K562 (cell line): ENCODE measurements at regions not wholly inside any gene's neighbourhood (a gene's known extent, or its start where the extent isn't known, plus 50 kb on each side); places are given as distances from the start of the nearest gene placed in this dataset.

Experiments
- ATAC-seq: fragments of 200-7000 bp; cut with Tn5 transposase; 3 replicates; pipeline ENCODE4 v1.9.1; 2020; ENCODE audit warnings: moderate library complexity
- BruUV-seq: library from RNA; stranded (reverse); fragments of 400-500 nt; replicated peaks from 2 replicates; lab custom pipeline; 2021; lab: Mats Ljungman, UMichigan
- CTCF ChIA-PET: fragments of 300-600 bp; formaldehyde crosslinking; extraction: SDS; loops from one replicate; lab custom pipeline; 2021; ENCODE audit warnings: low intra/inter-chr PET ratio; lab: Yijun Ruan, JAX
- POLR2A ChIA-PET: fragments of 300-600, 350-650 bp; sonication (Branson Sonifier 250); formaldehyde crosslinking; extraction: SDS; loops from one replicate; lab custom pipeline; 2021; ENCODE audit warnings: antibody characterized with exemption, inconsistent platforms; lab: Yijun Ruan, JAX
- DNase-seq, 4 experiments: peaks; one replicate each; pipeline versions ENCODE4 v3.0.0 to v3.0.0-alpha.2; 2011 to 2018; ENCODE audit warnings: low spot score in 3 of 4, mixed read lengths in 3 of 4; ENCODE audit errors: extremely low read depth in 1 of 4
- FAIRE-seq: peaks from 2 replicates; lab custom pipeline; 2011; peaks lifted over from hg19 to GRCh38; lab: Jason Lieb, UNC
- H2AFZ ChIP-seq: 2 replicates; pipeline ENCODE4 v1.6.0; 2011; ENCODE audit warnings: low read depth, low read length, control low read depth, inconsistent platforms
- H3K27ac ChIP-seq: fragments of 200-600 bp; 3 replicates; pipeline ENCODE4 v1.8.0; 2011; ENCODE audit warnings: low read depth, mild to moderate bottlenecking, control low read depth, inconsistent platforms, low read length, moderate library complexity, mixed read lengths; ENCODE audit errors: extremely low read depth
- H3K27me3 ChIP-seq, 2 experiments: fragments of 300-600 bp in 1 of 2; 2 replicates in 1 of 2; 3 replicates in 1 of 2; pipeline versions ENCODE4 v1.6.0 to v1.8.0; 2011; ENCODE audit warnings: inconsistent platforms in 2 of 2, low read length in 2 of 2, mild to moderate bottlenecking in 1 of 2, mixed read lengths in 1 of 2, moderate library complexity in 1 of 2; ENCODE audit not compliant: control insufficient read depth in 2 of 2, insufficient read depth in 2 of 2
- H3K36me3 ChIP-seq: fragments of 300-600 bp; 3 replicates; pipeline ENCODE4 v1.8.0; 2011; ENCODE audit warnings: mild to moderate bottlenecking, low read length, inconsistent platforms; ENCODE audit not compliant: control insufficient read depth, insufficient read depth
- H3K4me1 ChIP-seq, 2 experiments: fragments of 200-600 bp in 1 of 2; replicated peaks in 1 of 2; 2 replicates in 1 of 2; 3 replicates in 1 of 2; pipeline versions ENCODE4 v1.5.1 to v1.8.0; 2011; ENCODE audit warnings: inconsistent platforms in 2 of 2, low read length in 2 of 2, mild to moderate bottlenecking in 1 of 2, mixed read lengths in 1 of 2, moderate library complexity in 1 of 2; ENCODE audit not compliant: control insufficient read depth in 2 of 2, insufficient read depth in 2 of 2
- H3K4me2 ChIP-seq: 2 replicates; pipeline ENCODE4 v1.6.1; 2011; ENCODE audit warnings: low read length, control low read depth, inconsistent platforms, mixed read lengths; ENCODE audit not compliant: insufficient read depth
- H3K4me3 ChIP-seq: fragments of 200-600 bp; sonication (generic), shearing (Covaris generic); 2 replicates; pipeline ENCODE4 v1.5.1; 2016; ENCODE audit warnings: control low read depth, inconsistent platforms
- H3K79me2 ChIP-seq: fragments of 200-600 bp; 3 replicates; pipeline ENCODE4 v1.8.0; 2011; ENCODE audit warnings: low read length, inconsistent platforms; ENCODE audit not compliant: control insufficient read depth, insufficient read depth
- H3K9ac ChIP-seq, 2 experiments: 2 replicates each; pipeline versions ENCODE4 v1.6.0 to v1.6.1; 2011; ENCODE audit warnings: low read depth in 2 of 2, low read length in 2 of 2, control low read depth in 1 of 2, inconsistent platforms in 1 of 2, mild to moderate bottlenecking in 1 of 2, mixed read lengths in 1 of 2; ENCODE audit not compliant: insufficient read depth in 1 of 2
- H3K9me1 ChIP-seq: one replicate; pipeline ENCODE4 v1.6.0; 2011; ENCODE audit warnings: inconsistent platforms, mild to moderate bottlenecking, low read length, moderate library complexity; ENCODE audit not compliant: control insufficient read depth, insufficient read depth
- H3K9me3 ChIP-seq: replicated peaks from 2 replicates; pipeline ENCODE4 v1.5.1; 2011; ENCODE audit warnings: low read depth, low read length, inconsistent platforms; ENCODE audit not compliant: control insufficient read depth, insufficient read depth
- H4K20me1 ChIP-seq: replicated peaks from 2 replicates; pipeline ENCODE4 v1.6.1; 2011; ENCODE audit warnings: low read length, inconsistent platforms, mixed read lengths; ENCODE audit not compliant: control insufficient read depth, insufficient read depth
- ARID3B ChIP-seq: fragments of 250-450 bp; sonication (Bioruptor Pico); IDR thresholded peaks from 2 replicates; pipeline ENCODE4 v1.4.0; 2020; ENCODE audit warnings: borderline replicate concordance
- NELFE ChIP-seq: IDR thresholded peaks from 2 replicates; pipeline ENCODE4 v1.6.1; 2011; ENCODE audit warnings: mild to moderate bottlenecking; ENCODE audit not compliant: insufficient read depth, insufficient read length
- POLR2G ChIP-seq: fragments of 200-400 bp; formaldehyde crosslinking; IDR thresholded peaks from 2 replicates; pipeline ENCODE4 v1.6.1; 2017; ENCODE audit warnings: low read depth, mild to moderate bottlenecking, antibody characterized with exemption, low read length, moderate library complexity
- SLC30A9 ChIP-seq: fragments of 250-450 bp; sonication (Bioruptor Pico); IDR thresholded peaks from 2 replicates; pipeline ENCODE4 v1.8.0; 2022; ENCODE audit warnings: mild to moderate bottlenecking, moderate library complexity
- ZC3H8 ChIP-seq: fragments of 450-650 bp; IDR thresholded peaks from 2 replicates; pipeline ENCODE4 v1.6.1; 2017
- ZFP1 ChIP-seq: fragments of 450-650 bp; formaldehyde crosslinking; IDR thresholded peaks from 2 replicates; pipeline ENCODE4 v1.4.0; 2020; ENCODE audit warnings: mild to moderate bottlenecking, mixed read lengths
- ZNF134 ChIP-seq: fragments of 250-450 bp; sonication (Bioruptor Pico); conservative IDR thresholded peaks from 2 replicates; pipeline ENCODE4 v1.4.0; 2020
- ZNF232 ChIP-seq: sonication (generic); formaldehyde crosslinking; IDR thresholded peaks from 2 replicates; pipeline ENCODE4 v1.8.0; 2022; ENCODE audit warnings: mild to moderate bottlenecking, missing genetic modification reagents
- WGBS: fragments of 100-300 bp; shearing (Covaris generic); methylation state at CpG from one replicate; pipeline ENCODE4 v1.1.6; 2016; ENCODE audit warnings: low coverage, mixed read lengths; ENCODE audit not compliant: insufficient coverage; ENCODE audit errors: missing lambda C conversion rate; 5-methylcytosine and 5-hydroxymethylcytosine counted together
- in situ Hi-C: fragments of 300-500 bp; cut with MboI; formaldehyde crosslinking; loops from 4 replicates; pipeline ENCODE4 v1.15.0; 2018; ENCODE audit warnings: inconsistent platforms, mixed read lengths
- intact Hi-C: fragments of 100-400 bp; cut with micrococcal nuclease; formaldehyde crosslinking; loops from 2 replicates; pipeline ENCODE4 v1.14.2; 2022

- ChIA-PET POLR2A (no interaction called here), CTCF (no interaction called here)
- no peaks in the 10 kb centered on the region for H3K79me2 ChIP-seq
- no peak overlapping the region for H3K27ac ChIP-seq
- WGBS, result 0% methylated on average over 3 of the region's 3 CpGs
- in situ Hi-C loops (no loop called here), intact Hi-C loops (no loop called here)
- ATAC-seq, result no peak
- no TSS peak for BruUV-seq
- H3K9me1 ChIP-seq, result no peaks in the 10 kb centered on the region
- no peaks in the 10 kb centered on the region for H4K20me1 ChIP-seq
- H3K9ac ChIP-seq, result no peak overlapping the region
- no peak overlapping the region for H3K4me2 ChIP-seq
- TF ChIP-seq ARID3B (CRISPR knock-in tag), result no peak
- no peak for TF ChIP-seq NELFE
- TF ChIP-seq POLR2G, result no peak
- TF ChIP-seq ZC3H8, result no peak
- no peak for TF ChIP-seq ZNF232 (CRISPR knock-in tag)
- no peak for TF ChIP-seq ZFP1 (CRISPR knock-in tag)
- no peak for DNase-seq
- no peaks in the 10 kb centered on the region for H3K27me3 ChIP-seq
- FAIRE-seq, result no peak
- H2AFZ ChIP-seq, result no peak overlapping the region
- H3K4me1 ChIP-seq, result no peaks in the 10 kb centered on the region
- H3K9me3 ChIP-seq, result no peaks in the 10 kb centered on the region
- no peaks in the 10 kb centered on the region for H3K36me3 ChIP-seq
- no peak overlapping the region for H3K4me3 ChIP-seq
Observed at GRCh38 chr12:63313139-63313538, 162.1 kb upstream of the AVPR1A start.

GRCh38 chr12:63308671-63309070, 157.7 kb upstream of the AVPR1A start:
- Histone ChIP-seq H3K4me3 (no peak overlapping the region), H3K27me3 (no peaks in the 10 kb centered on the region), H4K20me1 (no peaks in the 10 kb centered on the region), H3K9me3 (no peaks in the 10 kb centered on the region; the same call in 1 of the 2 replicates), H3K9ac (no peak overlapping the region), H2AFZ (no peak overlapping the region), H3K9me1 (no peaks in the 10 kb centered on the region), H3K36me3 (no peaks in the 10 kb centered on the region), H3K79me2 (no peaks in the 10 kb centered on the region), H3K4me2 (no peak overlapping the region), H3K4me1 (no peaks in the 10 kb centered on the region), H3K27ac (no peak overlapping the region)
- FAIRE-seq (no peak), DNase-seq (no peak), ATAC-seq (no peak)
- 0% methylated on average over 3 of the region's 3 CpGs for WGBS
- no TSS peak for BruUV-seq
- CTCF ChIA-PET, result no interaction called here
- in situ Hi-C loops, result no loop called here
- POLR2A ChIA-PET, result no interaction called here
- intact Hi-C loops, result no loop called here
- no peak for TF ChIP-seq SLC30A9 (CRISPR knock-in tag)
- no peak for TF ChIP-seq ZNF134 (CRISPR knock-in tag)
